Heart left ventricle (tissue), 16 donors: ENCODE measurements at regions not wholly inside any gene's neighbourhood (a gene's known extent, or its start where the extent isn't known, plus 50 kb on each side); places are given as distances from the start of the nearest gene placed in this dataset.
A peak's percentile ranks its signal among the peaks of the same experiment; 100 is the strongest.

Experiments
- ATAC-seq, 4 donors: fragments of 200-7000 bp; cut with Tn5 transposase; one replicate each; pipeline ENCODE4 v1.9.1; 2020 to 2022; ENCODE audit warnings: moderate library complexity in 4 of 4, mild to moderate bottlenecking in 3 of 4, moderate number of reproducible peaks in 1 of 4
- DNase-seq, 5 donors: peaks; one replicate each; pipeline ENCODE4 v3.0.0-alpha.2; 2020
- H3K27ac ChIP-seq, 12 donors: fragments of 200-600 bp; sonication (generic) in 4 of 12; one replicate each; pipeline versions ENCODE4 v1.5.0 to v1.8.0; 2016 to 2022; ENCODE audit warnings: mild to moderate bottlenecking in 2 of 12
- H3K27me3 ChIP-seq, 9 donors: fragments of 200-600 bp; sonication (generic) in 2 of 9; one replicate each; pipeline versions ENCODE4 v1.5.1 to v1.8.0; 2016 to 2022; ENCODE audit warnings: mild to moderate bottlenecking in 3 of 9
- H3K36me3 ChIP-seq, 9 donors: fragments of 200-600 bp; sonication (generic) in 2 of 9; one replicate each; pipeline versions ENCODE4 v1.5.0 to v1.8.0; 2018 to 2022; ENCODE audit warnings: mild to moderate bottlenecking in 2 of 9
- H3K4me1 ChIP-seq, 12 donors: fragments of 200-600 bp; sonication (generic) in 4 of 12; one replicate each; pipeline versions ENCODE4 v1.5.0 to v1.8.0; 2016 to 2022; ENCODE audit warnings: mild to moderate bottlenecking in 3 of 12
- H3K4me3 ChIP-seq, 12 donors: fragments of 200-600 bp; sonication (generic) in 4 of 12; one replicate each; pipeline versions ENCODE4 v1.5.0 to v1.8.0; 2017 to 2022; ENCODE audit warnings: mild to moderate bottlenecking in 9 of 12, moderate library complexity in 4 of 12
- H3K9me3 ChIP-seq, 12 donors: fragments of 200-600 bp; sonication (generic) in 4 of 12; one replicate each; pipeline versions ENCODE4 v1.5.0 to v1.8.0; 2016 to 2022; ENCODE audit warnings: mild to moderate bottlenecking in 1 of 12
- CTCF ChIP-seq, 12 donors: fragments of 200-600 bp; sonication (generic) in 4 of 12; IDR thresholded peaks; one replicate each; pipeline versions ENCODE4 v1.5.0 to v1.8.0; 2018 to 2022; ENCODE audit warnings: antibody characterized with exemption in 12 of 12, mild to moderate bottlenecking in 5 of 12
- POLR2A ChIP-seq, 2 donors: fragments of 450-650 bp; IDR thresholded peaks; one replicate each; pipeline ENCODE4 v1.6.1; 2017; ENCODE audit warnings: antibody characterized with exemption in 2 of 2, mild to moderate bottlenecking in 2 of 2, moderate library complexity in 2 of 2
- WGBS, 4 donors: extraction: QIAGEN DNeasy Blood & Tissue Kit in 2 of 4; methylation state at CpG; one replicate each; pipeline versions ENCODE4 v1.1.5 to v1.1.7; 2013 to 2018; 5-methylcytosine and 5-hydroxymethylcytosine counted together
- intact Hi-C, 10 donors: fragments of 100-400 bp; cut with DNase I; formaldehyde crosslinking; loops; one replicate each; pipeline versions ENCODE4 v1.11.1 to v1.14.2; 2022
- donor health status: ischemic (EF 13 %, LVEDD 7.1; RV severe dilation, severe dysfunction).
- donor health status: healthy with polysubstance abuse.
- donor health status: DM: no; HTN: yes; CAD: no.
- donor health status: DM: no; HTN: no; CAD: no.
- donor health status: ischemic (EF 25% LVEDD 6.9; RV normal size, moderate dysfunction).
- donor health status: ischemic (EF 25% LVEDD 5.7; RV mildly dilated, moderate dysfunction).
- donor health status: healthy.
- donor health status: DM: yes; HTN: yes; CAD: no.
- donor health status: ischemic (EF 35%, LVEDD 5.7; RV mildly dilated, moderate dysfunction).
- donor health status: nonischemic (EF 11% LVEDD 7.7; RV severe dilation, severe dysfunction).
- donor health status: DM: yes; HTN: yes; CAD: no.
- donor health status: PGD.
- donor health status: ischemic (EF 29% LVEDD 5.4; RV normal size, mild dysfunction).
- donor health status: nonischemic (EF 23%, LVEDD 6.1; RV moderate dilation, normal function).

GRCh38 chr11:105296806-105297205, 157.2 kb upstream of the CARD18 start:
- intact Hi-C loops = no loop called here

DNA sequence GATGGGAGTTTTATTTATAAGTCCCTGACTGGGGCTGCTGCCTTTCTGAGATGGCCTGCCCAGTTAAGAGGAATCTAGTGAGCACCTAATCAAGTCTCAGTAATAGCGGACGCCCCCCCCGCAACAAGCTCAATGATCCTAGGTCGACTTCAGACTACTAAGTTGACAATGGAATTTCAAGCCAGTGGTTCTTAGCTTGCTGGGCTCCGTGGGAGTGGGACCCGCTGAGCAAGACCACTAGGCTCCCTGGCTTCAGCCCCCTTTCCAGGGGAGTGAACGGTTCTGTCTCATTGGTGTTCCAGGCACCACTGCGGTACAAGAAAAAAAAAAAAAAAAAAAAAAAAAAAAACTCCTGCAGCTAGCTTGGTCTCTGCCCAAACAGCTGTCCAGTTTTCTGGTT, 156.8 kb upstream of the CARD18 start:
- TF ChIP-seq CTCF (IDR thresholded peaks at IDR 0.05) (no peak), POLR2A (IDR thresholded peaks at IDR 0.05) (no peak)
- Histone ChIP-seq H3K4me1 (no peaks in the 10 kb centered on the region), H3K4me3 (no peak overlapping the region), H3K27ac (no peak overlapping the region), H3K9me3 (peaks cover 0 to 15% (median 0%) of the 10 kb centered on the region in 12 donors), H3K36me3 (no peaks in the 10 kb centered on the region), H3K27me3 (no peaks in the 10 kb centered on the region)
- intact Hi-C loops = no loop called here
- DNase-seq = no peak
- no peak for ATAC-seq
- 92 to 97% (median 96%) methylated on average over 8 of the region's 8 CpGs for whole genome bisulfite sequencing, 4 donors

More at GRCh38 chr11:105296806-105297205, 157.2 kb upstream of the CARD18 start:
- TF ChIP-seq CTCF (IDR thresholded peaks at IDR 0.05) (no peak), POLR2A (IDR thresholded peaks at IDR 0.05) (no peak)
- Histone ChIP-seq H3K9me3 (peaks cover 0 to 15% (median 0%) of the 10 kb centered on the region in 12 donors), H3K27me3 (no peaks in the 10 kb centered on the region), H3K36me3 (no peaks in the 10 kb centered on the region), H3K4me1 (no peaks in the 10 kb centered on the region), H3K27ac (no peak overlapping the region), H3K4me3 (no peak overlapping the region)
- peak in 1 of 5 donors; percentile 36 for DNase-seq
- WGBS, 4 donors = 86 to 88% (median 87%) methylated on average over 8 of the region's 8 CpGs
- ATAC-seq = no peak

GRCh38 chr11:105282658-105283057, 143.1 kb upstream of the CARD18 start:
- DNase-seq = no peak
- 52 to 64% (median 58%) methylated on average over 2 of the region's 2 CpGs for WGBS, 4 donors
- Histone ChIP-seq H3K36me3 (no peaks in the 10 kb centered on the region), H3K9me3 (no peaks in the 10 kb centered on the region), H3K27me3 (no peaks in the 10 kb centered on the region), H3K27ac (no peak overlapping the region), H3K4me1 (no peaks in the 10 kb centered on the region), H3K4me3 (no peak overlapping the region)
- intact Hi-C loops = no loop called here
- TF ChIP-seq POLR2A (IDR thresholded peaks at IDR 0.05) = no peak
- ATAC-seq = no peak

DNA sequence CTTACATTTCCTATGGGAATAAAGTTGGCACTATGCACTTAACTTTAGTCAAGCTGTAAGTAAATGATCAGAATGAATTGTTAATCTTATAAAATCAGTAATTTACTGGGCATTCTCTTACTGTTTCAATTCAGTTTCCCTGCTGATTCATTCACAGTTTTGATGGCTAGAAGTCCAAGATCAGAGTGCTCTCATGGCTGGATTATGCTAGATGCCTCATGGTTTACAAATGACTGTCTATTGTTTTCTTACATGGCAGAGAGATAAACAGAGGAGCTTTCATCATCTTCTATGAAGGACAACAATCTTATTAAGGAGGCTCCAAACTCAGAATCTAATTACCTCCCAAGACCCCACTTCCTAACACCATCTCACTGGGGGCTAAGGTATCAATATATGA, 135.1 kb upstream of the CARD18 start:
- Histone ChIP-seq H3K4me1 (no peaks in the 10 kb centered on the region), H3K9me3 (peaks cover 0 to 7% (median 0%) of the 10 kb centered on the region in 12 donors), H3K27me3 (no peaks in the 10 kb centered on the region), H3K4me3 (no peak overlapping the region), H3K36me3 (no peaks in the 10 kb centered on the region), H3K27ac (no peak overlapping the region)
- no peak for ATAC-seq
- no peak for DNase-seq
- no peak for TF ChIP-seq CTCF (IDR thresholded peaks at IDR 0.05)
- TF ChIP-seq POLR2A (IDR thresholded peaks at IDR 0.05) = no peak
- intact Hi-C loops = no loop called here

- no peak overlapping the region for H3K4me3 ChIP-seq
- peaks cover 0 to 7% (median 0%) of the 10 kb centered on the region in 12 donors for H3K9me3 ChIP-seq
- ATAC-seq (no peak), DNase-seq (no peak)
- peaks cover 0 to 3% (median 0%) of the 10 kb centered on the region in 12 donors for H3K4me1 ChIP-seq
- no peak for TF ChIP-seq POLR2A (IDR thresholded peaks at IDR 0.05)
- TF ChIP-seq CTCF (IDR thresholded peaks at IDR 0.05) = no peak
- H3K27me3 ChIP-seq = no peaks in the 10 kb centered on the region
- intact Hi-C loops = no loop called here
- no peaks in the 10 kb centered on the region for H3K36me3 ChIP-seq
- whole genome bisulfite sequencing, 4 donors = 39 to 59% (median 42%) methylated on average over 1 of the region's 1 CpG
- no peak overlapping the region for H3K27ac ChIP-seq
These were observed 134.2 kb upstream of the CARD18 start for GRCh38 chr11:105273660-105274280.
